Mucosa of descending colon (tissue), 3 donors: ENCODE measurements at regions not wholly inside any gene's neighbourhood (a gene's known extent, or its start where the extent isn't known, plus 50 kb on each side); places are given as distances from the start of the nearest gene placed in this dataset.

Experiments used
- ATAC-seq: fragments of 200-7000 bp; cut with Tn5 transposase; one replicate; pipeline ENCODE4 v1.9.1; 2020; ENCODE audit warnings: mild to moderate bottlenecking, moderate library complexity
- DNase-seq, 3 donors: peaks; one replicate each; pipeline ENCODE4 v3.0.0-alpha.2; 2020
- H3K36me3 ChIP-seq: fragments of 200-600 bp; one replicate; pipeline ENCODE4 v1.8.0; 2021; ENCODE audit warnings: low read depth, mild to moderate bottlenecking
- H3K4me1 ChIP-seq: fragments of 200-600 bp; one replicate; pipeline ENCODE4 v1.8.0; 2021; ENCODE audit warnings: low read depth, mild to moderate bottlenecking
- H3K4me3 ChIP-seq: fragments of 200-600 bp; one replicate; pipeline ENCODE4 v1.8.0; 2021; ENCODE audit warnings: mild to moderate bottlenecking
- H3K9me3 ChIP-seq: fragments of 200-600 bp; one replicate; pipeline ENCODE4 v1.8.0; 2021; ENCODE audit warnings: mild to moderate bottlenecking
- CTCF ChIP-seq: fragments of 200-600 bp; IDR thresholded peaks from one replicate; pipeline ENCODE4 v1.8.0; 2022; ENCODE audit warnings: antibody characterized with exemption, mild to moderate bottlenecking
- intact Hi-C, 2 donors: fragments of 100-400 bp; cut with DNase I in 1 of 2; cut with micrococcal nuclease in 1 of 2; formaldehyde crosslinking; loops; one replicate each; pipeline versions ENCODE4 v1.11.0 to v1.11.1; 2022; cut with DNase I, micrococcal nuclease
- donor health status: DM: no; HTN: no; CAD: no; lungs with moderate emphysema.
- donor health status: DM: no; HTN: no; CAD: no.
- donor health status: DM: no; HTN: yes; CAD: no.

DNA sequence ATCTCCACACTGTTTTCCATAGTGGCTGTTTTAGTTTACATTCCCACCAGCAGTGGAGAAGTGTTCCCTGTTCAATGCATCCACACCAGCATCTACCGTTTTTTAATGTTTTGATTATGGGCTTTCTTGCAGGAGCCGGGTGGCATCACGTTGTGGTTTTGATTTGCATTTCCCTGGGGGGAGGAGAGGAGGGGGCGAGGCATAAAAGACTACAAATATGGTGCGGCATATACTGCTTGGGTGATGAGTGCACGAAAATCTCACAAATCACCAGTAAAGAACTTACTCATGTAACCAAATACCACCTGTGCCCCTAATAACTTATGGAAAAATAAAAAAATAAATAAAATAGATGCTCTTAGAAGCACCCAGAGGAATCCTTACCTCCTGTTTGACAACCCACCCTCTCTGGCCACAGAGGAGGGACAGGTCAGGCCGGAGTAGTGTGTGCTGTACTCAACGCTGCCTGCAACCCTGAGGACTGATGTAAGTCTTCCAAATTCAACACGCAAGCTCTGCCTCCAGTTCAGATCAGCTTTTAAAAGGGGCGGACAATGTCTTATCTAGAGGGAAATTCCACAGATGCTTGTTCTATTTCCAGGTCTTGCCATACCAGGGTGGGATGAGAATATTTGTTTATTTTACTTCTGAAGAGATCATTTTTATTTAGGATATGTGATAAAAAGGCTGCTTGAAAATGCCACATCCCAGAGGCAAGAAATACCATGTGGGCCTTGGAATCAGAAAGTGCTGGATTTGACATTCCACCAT is 329.6 kb upstream of the B3GAT1 start:
- no peak for ATAC-seq

DNA sequence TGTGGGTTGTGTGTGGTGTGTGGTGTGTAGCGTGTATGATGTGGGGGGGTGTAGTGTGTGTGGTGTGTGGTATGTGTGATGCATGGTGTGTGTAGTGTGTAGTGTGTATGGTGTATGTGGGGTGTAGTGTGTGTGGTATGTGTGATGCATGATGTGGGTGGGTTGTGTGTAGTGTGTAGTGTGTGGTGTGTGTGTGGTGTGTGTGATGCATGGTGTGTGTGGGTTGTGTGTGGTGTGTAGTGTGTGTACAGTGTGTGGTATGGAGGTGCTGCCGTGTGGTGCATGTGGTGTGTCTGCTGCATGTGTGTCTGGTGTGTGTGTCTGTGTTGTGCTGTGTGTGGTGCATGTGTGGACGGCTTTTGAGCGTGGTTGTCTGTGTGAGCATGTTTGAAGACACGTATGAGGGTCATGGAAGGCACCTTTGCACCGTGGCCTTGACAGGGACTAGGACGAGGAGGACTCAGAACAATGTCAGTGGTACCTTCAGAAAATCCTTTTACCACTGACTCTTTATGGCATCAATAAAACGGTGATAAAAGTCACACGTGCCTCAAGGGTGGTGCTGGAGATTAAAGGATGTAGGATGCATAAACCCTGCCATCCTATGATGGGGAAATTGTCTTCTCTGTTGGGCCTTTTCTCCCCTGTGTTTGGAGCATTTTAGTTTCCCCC is 328.7 kb upstream of the B3GAT1 start:
- Histone ChIP-seq H3K36me3 (no peaks in the 10 kb centered on the region), H3K9me3 (no peaks in the 10 kb centered on the region), H3K4me3 (no peak overlapping the region), H3K4me1 (peaks cover 8% of the 10 kb centered on the region)
- DNase-seq (peak in 1 of 3 donors; percentile 40), ATAC-seq (peak; percentile 61)
- intact Hi-C loops: no loop called here
- no peak for TF ChIP-seq CTCF

More for the DNA sequence above, 329.6 kb upstream of the B3GAT1 start:
- intact Hi-C loops: no loop called here
- no peak for DNase-seq
- no peaks in the 10 kb centered on the region for H3K9me3 ChIP-seq
- H3K36me3 ChIP-seq: no peaks in the 10 kb centered on the region
- no peak for TF ChIP-seq CTCF
- peaks cover 8% of the 10 kb centered on the region for H3K4me1 ChIP-seq
- H3K4me3 ChIP-seq: no peak overlapping the region

DNA sequence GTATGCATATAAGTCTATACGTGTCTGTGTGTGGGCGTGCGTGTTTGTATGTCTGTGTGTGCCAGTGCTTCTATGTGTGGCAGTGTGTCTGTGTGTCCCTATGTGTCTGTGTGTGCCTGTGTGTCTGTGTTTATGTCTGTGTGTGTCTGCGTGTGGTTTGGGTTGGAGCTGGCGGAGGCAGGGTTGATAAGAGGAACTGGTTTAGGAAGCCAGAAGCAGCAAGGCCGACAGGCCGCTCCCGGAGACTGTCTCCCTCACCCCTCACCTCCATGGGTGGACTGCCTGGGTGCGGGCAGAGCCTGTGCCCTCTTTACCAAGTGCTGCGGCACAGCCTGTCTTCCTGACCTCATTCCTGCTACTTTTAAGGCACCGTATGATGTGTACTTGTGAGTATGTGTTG is 327.1 kb upstream of the B3GAT1 start:
- TF ChIP-seq CTCF: no peak
- Histone ChIP-seq H3K4me1 (peaks cover 8% of the 10 kb centered on the region), H3K36me3 (no peaks in the 10 kb centered on the region), H3K9me3 (no peaks in the 10 kb centered on the region), H3K4me3 (no peak overlapping the region)
- intact Hi-C loops: no loop called here
- DNase-seq (no peak), ATAC-seq (no peak)

- no peak for ATAC-seq
- intact Hi-C loops: no loop called here
These were observed 326.5 kb upstream of the B3GAT1 start for GRCh38 chr11:134738581-134738980.

More at GRCh38 chr11:134738581-134738980, 326.5 kb upstream of the B3GAT1 start:
- no peaks in the 10 kb centered on the region for H3K36me3 ChIP-seq
- H3K4me1 ChIP-seq: peaks cover 8% of the 10 kb centered on the region
- no peak for DNase-seq
- no peaks in the 10 kb centered on the region for H3K9me3 ChIP-seq
- no peak for TF ChIP-seq CTCF
- H3K4me3 ChIP-seq: no peak overlapping the region
